K562 (cell line): ENCODE measurements at regions not wholly inside any gene's neighbourhood (a gene's known extent, or its start where the extent isn't known, plus 50 kb on each side); places are given as distances from the start of the nearest gene placed in this dataset.

Experiments used
- CBFA2T2 ChIP-seq: fragments of 450-650 bp; conservative IDR thresholded peaks from 2 replicates; pipeline ENCODE4 v1.6.1; 2017; ENCODE audit warnings: mild to moderate bottlenecking
- DACH1 ChIP-seq: fragments of 450-650 bp; IDR thresholded peaks from 2 replicates; pipeline ENCODE4 v1.6.1; 2018; ENCODE audit not compliant: partially characterized antibody
- FOS ChIP-seq: IDR thresholded peaks from 3 replicates; pipeline ENCODE4 v1.6.1; 2011; ENCODE audit not compliant: insufficient read length; ENCODE audit errors: extremely low read depth
- GABPA ChIP-seq: fragments of 200-800 bp; sonication (Bioruptor generic); conservative IDR thresholded peaks from 2 replicates; pipeline ENCODE4 v1.6.1; 2016; ENCODE audit warnings: low read depth, missing genetic modification characterization, missing compliant biosample characterization
- GTF2A2 ChIP-seq: IDR thresholded peaks from 2 replicates; pipeline ENCODE4 v1.6.1; 2016; ENCODE audit warnings: mild to moderate bottlenecking, missing genetic modification characterization, missing compliant biosample characterization
- ILK ChIP-seq: fragments of 450-650 bp; IDR thresholded peaks from 2 replicates; pipeline ENCODE4 v1.6.1; 2016; ENCODE audit warnings: missing genetic modification characterization, low read depth, mild to moderate bottlenecking, missing compliant biosample characterization, moderate library complexity, borderline replicate concordance
- JUN ChIP-seq, 2 experiments: sonication (generic) in 1 of 2; formaldehyde crosslinking in 1 of 2; IDR thresholded peaks; 2 replicates each; pipeline versions ENCODE4 v1.6.1 to v1.8.0; 2012 to 2022; ENCODE audit warnings: borderline replicate concordance in 2 of 2, mild to moderate bottlenecking in 2 of 2, improper control_type of control experiment in 1 of 2, low read depth in 1 of 2, low read length in 1 of 2, missing genetic modification reagents in 1 of 2
- JUND ChIP-seq, 2 experiments: IDR thresholded peaks; 2 replicates in 1 of 2; 3 replicates in 1 of 2; pipeline ENCODE4 v1.6.1; 2011; ENCODE audit warnings: borderline replicate concordance in 2 of 2, low read depth in 2 of 2, low read length in 2 of 2, improper control_type of control experiment in 1 of 2, missing biosample characterization in 1 of 2, missing genetic modification characterization in 1 of 2, missing genetic modification reagents in 1 of 2
- MYC ChIP-seq, 2 experiments: fragments of 250-450 bp in 1 of 2; sonication (Bioruptor Pico) in 1 of 2; IDR thresholded peaks; 2 replicates each; pipeline versions ENCODE4 v1.5.1 to v1.6.1; 2012 to 2021; ENCODE audit warnings: low read depth in 2 of 2, borderline replicate concordance in 1 of 2, improper control_type of control experiment in 1 of 2, low read length in 1 of 2, mild to moderate bottlenecking in 1 of 2, moderate library complexity in 1 of 2
- NFYB ChIP-seq: IDR thresholded peaks from 2 replicates; pipeline ENCODE4 v1.6.1; 2011; ENCODE audit warnings: mild to moderate bottlenecking, moderate library complexity; ENCODE audit not compliant: insufficient read length; ENCODE audit errors: extremely low read depth
- PHTF2 ChIP-seq: fragments of 250-450 bp; sonication (Bioruptor Pico); IDR thresholded peaks from 2 replicates; pipeline ENCODE4 v1.5.0; 2021; ENCODE audit warnings: mild to moderate bottlenecking
- POLR3G ChIP-seq: IDR thresholded peaks from 2 replicates; pipeline ENCODE4 v1.6.1; 2011; ENCODE audit not compliant: insufficient read length, insufficient replicate concordance; ENCODE audit errors: extremely low read depth
- RBM22 ChIP-seq: fragments of 200-400 bp; formaldehyde crosslinking; IDR thresholded peaks from 2 replicates; pipeline ENCODE4 v1.6.1; 2018; ENCODE audit warnings: low read length, low read depth; ENCODE audit not compliant: poor library complexity, severe bottlenecking
- SMARCA4 ChIP-seq: fragments of 450-650 bp; IDR thresholded peaks from 2 replicates; pipeline ENCODE4 v1.6.1; 2016
- SMARCE1 ChIP-seq: fragments of 450-650 bp; IDR thresholded peaks from 2 replicates; pipeline ENCODE4 v1.7.1; 2016; ENCODE audit warnings: mild to moderate bottlenecking
- SP2 ChIP-seq: IDR thresholded peaks from 2 replicates; pipeline ENCODE4 v1.6.1; 2011; ENCODE audit warnings: mild to moderate bottlenecking, low read depth, low read length, moderate library complexity; ENCODE audit not compliant: poor library complexity, severe bottlenecking; ENCODE audit errors: extremely low read depth
- ZBTB8A ChIP-seq: fragments of 450-650 bp; IDR thresholded peaks from 2 replicates; pipeline ENCODE4 v1.6.1; 2018; ENCODE audit warnings: mild to moderate bottlenecking, moderate library complexity; ENCODE audit not compliant: partially characterized antibody
- TF ChIP-seq, protein P1 (sequence below): fragments of 250-450 bp; sonication (Bioruptor Pico); IDR thresholded peaks from 2 replicates; pipeline ENCODE4 v1.8.0; 2021; ENCODE audit warnings: mild to moderate bottlenecking, moderate library complexity
- TF ChIP-seq, protein P2 (sequence below): sonication (generic); formaldehyde crosslinking; IDR thresholded peaks from 2 replicates; pipeline ENCODE4 v1.8.0; 2022; ENCODE audit warnings: mild to moderate bottlenecking, low read depth, missing genetic modification reagents
- TF ChIP-seq, protein P3 (sequence below): sonication (generic); formaldehyde crosslinking; IDR thresholded peaks from 2 replicates; pipeline ENCODE4 v1.8.0; 2023; ENCODE audit warnings: mild to moderate bottlenecking, missing genetic modification reagents

DNA sequence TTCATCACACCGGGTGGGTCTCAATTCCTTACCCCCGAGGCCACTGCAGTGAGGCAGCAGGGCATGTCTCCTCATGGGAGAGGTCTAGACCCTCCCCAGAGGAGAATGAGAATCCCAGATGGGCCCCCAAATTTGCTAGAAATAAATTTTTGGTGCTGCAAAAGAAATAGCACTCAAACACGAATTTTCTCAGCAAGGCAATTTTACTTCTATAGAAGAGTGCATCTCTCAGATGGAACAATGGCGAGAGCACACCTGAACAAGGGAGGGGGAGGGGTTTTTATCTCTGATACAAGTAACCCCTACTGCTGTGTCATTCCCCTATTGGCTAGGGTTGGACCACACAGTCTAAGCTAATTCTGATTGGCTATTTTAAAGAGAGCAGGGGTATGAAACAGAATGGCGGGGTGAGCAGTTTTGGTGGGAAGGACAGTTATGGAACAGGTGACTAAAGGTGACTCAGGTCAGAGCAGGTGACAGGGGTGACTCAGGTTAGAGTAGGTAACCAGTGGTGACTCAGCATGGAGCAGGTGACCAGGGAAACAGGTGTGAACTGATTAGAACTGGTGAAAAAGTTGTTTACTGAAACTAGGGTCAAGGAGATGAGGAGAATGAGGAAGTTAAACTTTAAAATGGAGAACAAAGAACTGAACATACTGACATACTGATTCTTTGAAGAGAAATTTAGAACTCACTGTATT, 93.0 kb upstream of the WNT7A start (continued):
- no peak for TF ChIP-seq RBM22
- no peak for TF ChIP-seq POLR3G
- TF ChIP-seq SP2: no peak
- TF ChIP-seq FOS: no peak
- TF ChIP-seq ILK (tag): no peak
- no peak for TF ChIP-seq GABPA (tag)
- no peak for TF ChIP-seq GTF2A2 (tag)
- no peak for TF ChIP-seq NFYB
- TF ChIP-seq JUND (IDR thresholded peaks at IDR 0.05; ENCODE audit: borderline replicate concordance, low read depth, low read length): peak; percentile 49; the same call in 1 of the 2 replicates
- TF ChIP-seq JUND (tag; IDR thresholded peaks at IDR 0.05; ENCODE audit: borderline replicate concordance, low read depth, low read length): peak; percentile 49; the same call in 1 of the 3 replicates
- TF ChIP-seq, protein P1, sequence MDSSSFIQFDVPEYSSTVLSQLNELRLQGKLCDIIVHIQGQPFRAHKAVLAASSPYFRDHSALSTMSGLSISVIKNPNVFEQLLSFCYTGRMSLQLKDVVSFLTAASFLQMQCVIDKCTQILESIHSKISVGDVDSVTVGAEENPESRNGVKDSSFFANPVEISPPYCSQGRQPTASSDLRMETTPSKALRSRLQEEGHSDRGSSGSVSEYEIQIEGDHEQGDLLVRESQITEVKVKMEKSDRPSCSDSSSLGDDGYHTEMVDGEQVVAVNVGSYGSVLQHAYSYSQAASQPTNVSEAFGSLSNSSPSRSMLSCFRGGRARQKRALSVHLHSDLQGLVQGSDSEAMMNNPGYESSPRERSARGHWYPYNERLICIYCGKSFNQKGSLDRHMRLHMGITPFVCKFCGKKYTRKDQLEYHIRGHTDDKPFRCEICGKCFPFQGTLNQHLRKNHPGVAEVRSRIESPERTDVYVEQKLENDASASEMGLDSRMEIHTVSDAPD: no peak
- no peak for TF ChIP-seq PHTF2 (CRISPR knock-in tag)
- TF ChIP-seq, protein P2, sequence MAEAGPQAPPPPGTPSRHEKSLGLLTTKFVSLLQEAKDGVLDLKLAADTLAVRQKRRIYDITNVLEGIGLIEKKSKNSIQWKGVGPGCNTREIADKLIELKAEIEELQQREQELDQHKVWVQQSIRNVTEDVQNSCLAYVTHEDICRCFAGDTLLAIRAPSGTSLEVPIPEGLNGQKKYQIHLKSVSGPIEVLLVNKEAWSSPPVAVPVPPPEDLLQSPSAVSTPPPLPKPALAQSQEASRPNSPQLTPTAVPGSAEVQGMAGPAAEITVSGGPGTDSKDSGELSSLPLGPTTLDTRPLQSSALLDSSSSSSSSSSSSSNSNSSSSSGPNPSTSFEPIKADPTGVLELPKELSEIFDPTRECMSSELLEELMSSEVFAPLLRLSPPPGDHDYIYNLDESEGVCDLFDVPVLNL (CRISPR knock-in tag): no peak
- TF ChIP-seq SMARCE1: peak; percentile 58; the same call in 1 of the 2 replicates
- TF ChIP-seq MYC (IDR thresholded peaks at IDR 0.05; ENCODE audit: low read depth, low read length): no peak
- no peak for TF ChIP-seq MYC (CRISPR knock-in tag; IDR thresholded peaks at IDR 0.05; ENCODE audit: borderline replicate concordance, low read depth)
- TF ChIP-seq SMARCA4: peak; percentile 41; the same call in 1 of the 2 replicates
- TF ChIP-seq JUN (IDR thresholded peaks at IDR 0.05; ENCODE audit: borderline replicate concordance, low read depth, low read length): 0 out of 2 replicates have a peak, but pooled peaks have one; percentile 9
- TF ChIP-seq JUN (CRISPR knock-in tag; IDR thresholded peaks at IDR 0.05; ENCODE audit: borderline replicate concordance): no peak
- peak; percentile 46; the same call in 1 of the 2 replicates for TF ChIP-seq CBFA2T2
- TF ChIP-seq, protein P3, sequence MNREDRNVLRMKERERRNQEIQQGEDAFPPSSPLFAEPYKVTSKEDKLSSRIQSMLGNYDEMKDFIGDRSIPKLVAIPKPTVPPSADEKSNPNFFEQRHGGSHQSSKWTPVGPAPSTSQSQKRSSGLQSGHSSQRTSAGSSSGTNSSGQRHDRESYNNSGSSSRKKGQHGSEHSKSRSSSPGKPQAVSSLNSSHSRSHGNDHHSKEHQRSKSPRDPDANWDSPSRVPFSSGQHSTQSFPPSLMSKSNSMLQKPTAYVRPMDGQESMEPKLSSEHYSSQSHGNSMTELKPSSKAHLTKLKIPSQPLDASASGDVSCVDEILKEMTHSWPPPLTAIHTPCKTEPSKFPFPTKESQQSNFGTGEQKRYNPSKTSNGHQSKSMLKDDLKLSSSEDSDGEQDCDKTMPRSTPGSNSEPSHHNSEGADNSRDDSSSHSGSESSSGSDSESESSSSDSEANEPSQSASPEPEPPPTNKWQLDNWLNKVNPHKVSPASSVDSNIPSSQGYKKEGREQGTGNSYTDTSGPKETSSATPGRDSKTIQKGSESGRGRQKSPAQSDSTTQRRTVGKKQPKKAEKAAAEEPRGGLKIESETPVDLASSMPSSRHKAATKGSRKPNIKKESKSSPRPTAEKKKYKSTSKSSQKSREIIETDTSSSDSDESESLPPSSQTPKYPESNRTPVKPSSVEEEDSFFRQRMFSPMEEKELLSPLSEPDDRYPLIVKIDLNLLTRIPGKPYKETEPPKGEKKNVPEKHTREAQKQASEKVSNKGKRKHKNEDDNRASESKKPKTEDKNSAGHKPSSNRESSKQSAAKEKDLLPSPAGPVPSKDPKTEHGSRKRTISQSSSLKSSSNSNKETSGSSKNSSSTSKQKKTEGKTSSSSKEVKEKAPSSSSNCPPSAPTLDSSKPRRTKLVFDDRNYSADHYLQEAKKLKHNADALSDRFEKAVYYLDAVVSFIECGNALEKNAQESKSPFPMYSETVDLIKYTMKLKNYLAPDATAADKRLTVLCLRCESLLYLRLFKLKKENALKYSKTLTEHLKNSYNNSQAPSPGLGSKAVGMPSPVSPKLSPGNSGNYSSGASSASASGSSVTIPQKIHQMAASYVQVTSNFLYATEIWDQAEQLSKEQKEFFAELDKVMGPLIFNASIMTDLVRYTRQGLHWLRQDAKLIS (CRISPR knock-in tag): no peak
- TF ChIP-seq DACH1: no peak
- TF ChIP-seq ZBTB8A: no peak
